Hepatocyte (in vitro differentiated cells): ENCODE measurements at regions not wholly inside any gene's neighbourhood (a gene's known extent, or its start where the extent isn't known, plus 50 kb on each side); places are given as distances from the start of the nearest gene placed in this dataset.

Experiments used
- DNase-seq: peaks from one replicate; pipeline ENCODE4 v3.0.0-alpha.2; 2016; ENCODE audit warnings: low spot score
- H2AFZ ChIP-seq: fragments of 200-600 bp; sonication (generic); 2 replicates; pipeline ENCODE4 v1.6.0; 2016; ENCODE audit warnings: antibody characterized with exemption, mild to moderate bottlenecking
- H3K27ac ChIP-seq: fragments of 200-600 bp; sonication (generic); 2 replicates; pipeline ENCODE4 v1.5.1; 2016; ENCODE audit warnings: mild to moderate bottlenecking
- H3K27me3 ChIP-seq: fragments of 200-600 bp; sonication (generic); 2 replicates; pipeline ENCODE4 v1.6.1; 2016
- H3K36me3 ChIP-seq: fragments of 200-600 bp; sonication (generic); replicated peaks from 2 replicates; pipeline ENCODE4 v1.5.1; 2016; ENCODE audit warnings: low read depth; ENCODE audit not compliant: insufficient read depth
- H3K4me1 ChIP-seq: fragments of 200-600 bp; sonication (generic); 2 replicates; pipeline ENCODE4 v1.5.1; 2016; ENCODE audit warnings: mild to moderate bottlenecking, moderate library complexity; ENCODE audit not compliant: insufficient read depth
- H3K4me2 ChIP-seq: fragments of 200-600 bp; sonication (generic); 2 replicates; pipeline ENCODE4 v1.6.0; 2016
- H3K4me3 ChIP-seq: fragments of 200-600 bp; sonication (generic); 2 replicates; pipeline ENCODE4 v1.5.1; 2016; ENCODE audit warnings: mild to moderate bottlenecking
- H3K79me2 ChIP-seq: fragments of 200-600 bp; sonication (generic); 2 replicates; pipeline ENCODE4 v1.6.0; 2017; ENCODE audit warnings: mild to moderate bottlenecking
- H3K9me2 ChIP-seq: fragments of 200-600 bp; sonication (generic); replicated peaks from 2 replicates; pipeline ENCODE4 v1.6.0; 2017; ENCODE audit warnings: mild to moderate bottlenecking; ENCODE audit not compliant: insufficient read depth
- H3K9me3 ChIP-seq: fragments of 200-600 bp; sonication (generic); 2 replicates; pipeline ENCODE4 v1.5.1; 2016; ENCODE audit warnings: low read depth, mild to moderate bottlenecking
- H4K20me1 ChIP-seq: fragments of 200-600 bp; sonication (generic); 2 replicates; pipeline ENCODE4 v1.6.0; 2016; ENCODE audit warnings: mild to moderate bottlenecking; ENCODE audit not compliant: insufficient read depth, poor library complexity, severe bottlenecking
- EZH2 ChIP-seq: fragments of 200-600 bp; sonication (generic); IDR thresholded peaks from 2 replicates; pipeline ENCODE4 v1.6.1; 2016; ENCODE audit warnings: antibody characterized with exemption, mild to moderate bottlenecking, borderline replicate concordance
- EZH2phosphoT487 ChIP-seq: fragments of 200-600 bp; sonication (generic); IDR thresholded peaks from one replicate; pipeline ENCODE4 v1.6.1; 2018; ENCODE audit warnings: antibody characterized with exemption, mild to moderate bottlenecking, low read depth, moderate library complexity; ENCODE audit not compliant: unreplicated experiment, severe bottlenecking
- WGBS: methylation state at CpG from one replicate; pipeline ENCODE4 v1.1.6; 2016; ENCODE audit warnings: low lambda C conversion rate; ENCODE audit errors: missing lambda C conversion rate; 5-methylcytosine and 5-hydroxymethylcytosine counted together
- TF ChIP-seq, protein P1 (sequence below): fragments of 200-600 bp; sonication (generic); IDR thresholded peaks from 2 replicates; pipeline ENCODE4 v1.5.1; 2016; ENCODE audit warnings: antibody characterized with exemption, mild to moderate bottlenecking; ENCODE audit not compliant: poor library complexity

DNA sequence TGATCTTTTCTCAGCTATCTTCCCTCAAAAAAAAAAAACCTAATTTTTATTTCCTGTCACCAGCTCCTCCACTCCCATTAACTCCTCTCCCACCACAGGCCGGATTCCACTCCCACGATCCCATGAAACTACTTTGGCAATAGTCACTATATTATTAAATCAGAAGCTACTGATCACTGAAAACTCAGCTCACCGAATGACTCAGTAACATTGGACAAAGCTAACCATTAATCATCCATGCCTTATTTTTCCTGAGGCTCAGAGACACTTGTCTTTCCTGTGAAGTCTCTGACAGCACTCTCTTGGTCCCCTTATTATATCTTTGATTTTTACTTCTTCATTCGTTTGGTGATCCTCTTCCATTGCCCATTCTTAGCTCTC lies 260.2 kb downstream of the CGGBP1 start:
- no peak overlapping the region for H2AFZ ChIP-seq
- no peaks in the 10 kb centered on the region for H3K4me1 ChIP-seq
- H3K27ac ChIP-seq, result no peak overlapping the region
- 86% methylated on average over 4 of the region's 4 CpGs for WGBS
- no peaks in the 10 kb centered on the region for H3K9me2 ChIP-seq
- no peak overlapping the region for H3K4me3 ChIP-seq
- H4K20me1 ChIP-seq, result no peaks in the 10 kb centered on the region
- no peaks in the 10 kb centered on the region for H3K79me2 ChIP-seq
- no peaks in the 10 kb centered on the region for H3K9me3 ChIP-seq
- TF ChIP-seq EZH2 (no peak), EZH2phosphoT487 (no peak)
- TF ChIP-seq, protein P1, sequence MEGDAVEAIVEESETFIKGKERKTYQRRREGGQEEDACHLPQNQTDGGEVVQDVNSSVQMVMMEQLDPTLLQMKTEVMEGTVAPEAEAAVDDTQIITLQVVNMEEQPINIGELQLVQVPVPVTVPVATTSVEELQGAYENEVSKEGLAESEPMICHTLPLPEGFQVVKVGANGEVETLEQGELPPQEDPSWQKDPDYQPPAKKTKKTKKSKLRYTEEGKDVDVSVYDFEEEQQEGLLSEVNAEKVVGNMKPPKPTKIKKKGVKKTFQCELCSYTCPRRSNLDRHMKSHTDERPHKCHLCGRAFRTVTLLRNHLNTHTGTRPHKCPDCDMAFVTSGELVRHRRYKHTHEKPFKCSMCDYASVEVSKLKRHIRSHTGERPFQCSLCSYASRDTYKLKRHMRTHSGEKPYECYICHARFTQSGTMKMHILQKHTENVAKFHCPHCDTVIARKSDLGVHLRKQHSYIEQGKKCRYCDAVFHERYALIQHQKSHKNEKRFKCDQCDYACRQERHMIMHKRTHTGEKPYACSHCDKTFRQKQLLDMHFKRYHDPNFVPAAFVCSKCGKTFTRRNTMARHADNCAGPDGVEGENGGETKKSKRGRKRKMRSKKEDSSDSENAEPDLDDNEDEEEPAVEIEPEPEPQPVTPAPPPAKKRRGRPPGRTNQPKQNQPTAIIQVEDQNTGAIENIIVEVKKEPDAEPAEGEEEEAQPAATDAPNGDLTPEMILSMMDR, result no peak
- no peak overlapping the region for H3K4me2 ChIP-seq
- DNase-seq, result no peak
- H3K36me3 ChIP-seq, result no peaks in the 10 kb centered on the region
- H3K27me3 ChIP-seq, result peaks cover 19% of the 10 kb centered on the region

DNA sequence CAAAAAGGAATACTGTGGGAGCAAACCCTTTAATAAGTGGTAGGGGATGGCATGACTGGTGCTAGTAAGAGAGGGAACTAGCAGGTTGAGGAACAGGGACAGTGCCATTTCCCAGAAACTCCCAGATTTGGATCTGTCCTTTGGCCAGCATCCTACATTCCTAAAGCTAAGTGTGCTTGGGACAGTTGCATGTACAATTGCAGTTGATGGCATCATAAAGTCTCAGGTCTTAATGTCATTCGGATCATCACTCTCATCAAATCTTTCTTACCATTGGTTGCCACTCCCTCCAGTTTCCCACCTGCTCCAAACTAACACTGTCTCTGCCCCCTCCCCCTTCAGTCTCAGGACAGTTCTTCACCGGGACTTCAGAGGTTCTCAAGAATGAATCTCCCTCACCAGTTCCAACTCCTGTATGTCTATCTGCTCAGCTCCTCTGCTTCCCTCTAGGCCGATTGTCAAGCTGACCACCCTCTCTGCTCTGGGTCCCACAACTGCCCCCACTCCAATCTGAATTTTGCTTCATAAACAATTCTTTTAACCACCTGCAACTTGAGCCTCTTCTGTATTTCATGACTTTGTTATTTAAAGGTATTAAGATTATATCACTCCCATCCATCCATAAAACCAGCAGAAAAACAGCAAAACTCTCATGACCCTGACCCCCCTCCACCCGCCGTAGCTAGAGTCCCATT lies 260.8 kb downstream of the CGGBP1 start:
- H3K4me3 ChIP-seq, result no peak overlapping the region
- H3K79me2 ChIP-seq, result no peaks in the 10 kb centered on the region
- H3K4me1 ChIP-seq, result no peaks in the 10 kb centered on the region
- no peak for DNase-seq
- WGBS, result 85% methylated on average over 5 of the region's 5 CpGs
- no peaks in the 10 kb centered on the region for H3K9me2 ChIP-seq
- no peaks in the 10 kb centered on the region for H3K36me3 ChIP-seq
- H4K20me1 ChIP-seq, result no peaks in the 10 kb centered on the region
- peaks cover 24% of the 10 kb centered on the region for H3K27me3 ChIP-seq
- H3K27ac ChIP-seq, result no peak overlapping the region
- no peak overlapping the region for H3K4me2 ChIP-seq
- TF ChIP-seq EZH2phosphoT487, result no peak
- no peak for TF ChIP-seq EZH2
- TF ChIP-seq, protein P1, result no peak
- H3K9me3 ChIP-seq, result no peaks in the 10 kb centered on the region
- no peak overlapping the region for H2AFZ ChIP-seq

DNA sequence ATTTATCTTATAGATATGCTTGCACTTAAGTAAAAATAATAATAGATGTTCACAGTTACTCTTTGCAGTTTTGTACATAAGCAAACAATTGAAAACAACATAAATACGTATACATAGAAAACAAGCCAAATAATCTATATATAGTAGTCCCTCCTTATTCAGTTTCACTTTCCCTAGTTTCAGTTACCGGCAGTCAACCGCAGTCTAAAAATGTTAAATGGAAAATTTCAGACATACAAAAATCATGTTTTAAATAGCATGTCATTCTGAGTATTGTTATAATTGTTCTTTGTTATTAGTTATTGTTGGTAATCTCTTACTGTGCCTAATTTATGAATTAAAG lies 262.0 kb downstream of the CGGBP1 start:
- no peak for DNase-seq
- Histone ChIP-seq H3K4me3 (no peak overlapping the region), H3K79me2 (no peaks in the 10 kb centered on the region), H2AFZ (no peak overlapping the region), H3K36me3 (no peaks in the 10 kb centered on the region), H3K9me2 (no peaks in the 10 kb centered on the region), H3K4me2 (no peak overlapping the region), H3K27ac (no peak overlapping the region), H4K20me1 (no peaks in the 10 kb centered on the region), H3K4me1 (no peaks in the 10 kb centered on the region), H3K27me3 (peaks cover 36% of the 10 kb centered on the region), H3K9me3 (no peaks in the 10 kb centered on the region)
- TF ChIP-seq EZH2, result no peak
- no peak for TF ChIP-seq EZH2phosphoT487
- TF ChIP-seq, protein P1, result no peak
- 95% methylated on average over 3 of the region's 3 CpGs for WGBS
